Hepatocyte (in vitro differentiated cells): ENCODE measurements at regions not wholly inside any gene's neighbourhood (a gene's known extent, or its start where the extent isn't known, plus 50 kb on each side); places are given as distances from the start of the nearest gene placed in this dataset.

Experiments used
- DNase-seq: peaks from one replicate; pipeline ENCODE4 v3.0.0-alpha.2; 2016; ENCODE audit warnings: low spot score
- H2AFZ ChIP-seq: fragments of 200-600 bp; sonication (generic); 2 replicates; pipeline ENCODE4 v1.6.0; 2016; ENCODE audit warnings: antibody characterized with exemption, mild to moderate bottlenecking
- H3K27ac ChIP-seq: fragments of 200-600 bp; sonication (generic); 2 replicates; pipeline ENCODE4 v1.5.1; 2016; ENCODE audit warnings: mild to moderate bottlenecking
- H3K27me3 ChIP-seq: fragments of 200-600 bp; sonication (generic); 2 replicates; pipeline ENCODE4 v1.6.1; 2016
- H3K36me3 ChIP-seq: fragments of 200-600 bp; sonication (generic); replicated peaks from 2 replicates; pipeline ENCODE4 v1.5.1; 2016; ENCODE audit warnings: low read depth; ENCODE audit not compliant: insufficient read depth
- H3K4me1 ChIP-seq: fragments of 200-600 bp; sonication (generic); 2 replicates; pipeline ENCODE4 v1.5.1; 2016; ENCODE audit warnings: mild to moderate bottlenecking, moderate library complexity; ENCODE audit not compliant: insufficient read depth
- H3K4me2 ChIP-seq: fragments of 200-600 bp; sonication (generic); 2 replicates; pipeline ENCODE4 v1.6.0; 2016
- H3K4me3 ChIP-seq: fragments of 200-600 bp; sonication (generic); 2 replicates; pipeline ENCODE4 v1.5.1; 2016; ENCODE audit warnings: mild to moderate bottlenecking
- H3K79me2 ChIP-seq: fragments of 200-600 bp; sonication (generic); 2 replicates; pipeline ENCODE4 v1.6.0; 2017; ENCODE audit warnings: mild to moderate bottlenecking
- H3K9me2 ChIP-seq: fragments of 200-600 bp; sonication (generic); replicated peaks from 2 replicates; pipeline ENCODE4 v1.6.0; 2017; ENCODE audit warnings: mild to moderate bottlenecking; ENCODE audit not compliant: insufficient read depth
- H3K9me3 ChIP-seq: fragments of 200-600 bp; sonication (generic); 2 replicates; pipeline ENCODE4 v1.5.1; 2016; ENCODE audit warnings: low read depth, mild to moderate bottlenecking
- H4K20me1 ChIP-seq: fragments of 200-600 bp; sonication (generic); 2 replicates; pipeline ENCODE4 v1.6.0; 2016; ENCODE audit warnings: mild to moderate bottlenecking; ENCODE audit not compliant: insufficient read depth, poor library complexity, severe bottlenecking
- EZH2 ChIP-seq: fragments of 200-600 bp; sonication (generic); IDR thresholded peaks from 2 replicates; pipeline ENCODE4 v1.6.1; 2016; ENCODE audit warnings: antibody characterized with exemption, mild to moderate bottlenecking, borderline replicate concordance
- EZH2phosphoT487 ChIP-seq: fragments of 200-600 bp; sonication (generic); IDR thresholded peaks from one replicate; pipeline ENCODE4 v1.6.1; 2018; ENCODE audit warnings: antibody characterized with exemption, mild to moderate bottlenecking, low read depth, moderate library complexity; ENCODE audit not compliant: unreplicated experiment, severe bottlenecking
- WGBS: methylation state at CpG from one replicate; pipeline ENCODE4 v1.1.6; 2016; ENCODE audit warnings: low lambda C conversion rate; ENCODE audit errors: missing lambda C conversion rate; 5-methylcytosine and 5-hydroxymethylcytosine counted together
- TF ChIP-seq, protein P1 (sequence below): fragments of 200-600 bp; sonication (generic); IDR thresholded peaks from 2 replicates; pipeline ENCODE4 v1.5.1; 2016; ENCODE audit warnings: antibody characterized with exemption, mild to moderate bottlenecking; ENCODE audit not compliant: poor library complexity

DNA sequence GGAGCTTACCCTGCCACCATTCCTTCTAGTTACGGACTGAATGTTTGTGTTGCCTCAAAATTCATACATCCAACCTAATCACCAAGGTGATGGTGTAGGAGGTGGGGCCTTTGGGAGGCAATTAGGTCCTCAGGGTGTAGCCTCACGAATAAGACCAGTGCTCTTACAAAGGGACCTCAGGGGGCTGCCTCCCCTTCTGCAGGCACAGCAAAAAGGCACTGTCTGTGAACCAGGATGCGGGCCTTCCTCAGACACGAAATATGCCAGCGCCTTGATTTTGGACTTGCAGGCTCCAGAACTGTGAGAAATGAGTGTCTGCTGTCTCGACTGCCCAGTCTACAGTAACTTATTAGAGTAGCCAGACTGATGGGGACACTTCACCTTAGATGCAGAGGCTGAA lies 150.4 kb upstream of the HDAC4 start:
- DNase-seq = no peak
- no peak overlapping the region for H2AFZ ChIP-seq
- H3K4me3 ChIP-seq = no peak overlapping the region
- H4K20me1 ChIP-seq = no peaks in the 10 kb centered on the region
- H3K4me1 ChIP-seq = no peaks in the 10 kb centered on the region
- peaks cover 21% of the 10 kb centered on the region for H3K27me3 ChIP-seq
- H3K9me3 ChIP-seq = no peaks in the 10 kb centered on the region
- H3K9me2 ChIP-seq = no peaks in the 10 kb centered on the region
- no peak overlapping the region for H3K4me2 ChIP-seq
- no peaks in the 10 kb centered on the region for H3K36me3 ChIP-seq
- WGBS = 94% methylated on average over 6 of the region's 6 CpGs
- TF ChIP-seq EZH2phosphoT487 (no peak), EZH2 (no peak)
- TF ChIP-seq, protein P1, sequence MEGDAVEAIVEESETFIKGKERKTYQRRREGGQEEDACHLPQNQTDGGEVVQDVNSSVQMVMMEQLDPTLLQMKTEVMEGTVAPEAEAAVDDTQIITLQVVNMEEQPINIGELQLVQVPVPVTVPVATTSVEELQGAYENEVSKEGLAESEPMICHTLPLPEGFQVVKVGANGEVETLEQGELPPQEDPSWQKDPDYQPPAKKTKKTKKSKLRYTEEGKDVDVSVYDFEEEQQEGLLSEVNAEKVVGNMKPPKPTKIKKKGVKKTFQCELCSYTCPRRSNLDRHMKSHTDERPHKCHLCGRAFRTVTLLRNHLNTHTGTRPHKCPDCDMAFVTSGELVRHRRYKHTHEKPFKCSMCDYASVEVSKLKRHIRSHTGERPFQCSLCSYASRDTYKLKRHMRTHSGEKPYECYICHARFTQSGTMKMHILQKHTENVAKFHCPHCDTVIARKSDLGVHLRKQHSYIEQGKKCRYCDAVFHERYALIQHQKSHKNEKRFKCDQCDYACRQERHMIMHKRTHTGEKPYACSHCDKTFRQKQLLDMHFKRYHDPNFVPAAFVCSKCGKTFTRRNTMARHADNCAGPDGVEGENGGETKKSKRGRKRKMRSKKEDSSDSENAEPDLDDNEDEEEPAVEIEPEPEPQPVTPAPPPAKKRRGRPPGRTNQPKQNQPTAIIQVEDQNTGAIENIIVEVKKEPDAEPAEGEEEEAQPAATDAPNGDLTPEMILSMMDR = no peak
- H3K27ac ChIP-seq = no peak overlapping the region
- H3K79me2 ChIP-seq = no peaks in the 10 kb centered on the region

DNA sequence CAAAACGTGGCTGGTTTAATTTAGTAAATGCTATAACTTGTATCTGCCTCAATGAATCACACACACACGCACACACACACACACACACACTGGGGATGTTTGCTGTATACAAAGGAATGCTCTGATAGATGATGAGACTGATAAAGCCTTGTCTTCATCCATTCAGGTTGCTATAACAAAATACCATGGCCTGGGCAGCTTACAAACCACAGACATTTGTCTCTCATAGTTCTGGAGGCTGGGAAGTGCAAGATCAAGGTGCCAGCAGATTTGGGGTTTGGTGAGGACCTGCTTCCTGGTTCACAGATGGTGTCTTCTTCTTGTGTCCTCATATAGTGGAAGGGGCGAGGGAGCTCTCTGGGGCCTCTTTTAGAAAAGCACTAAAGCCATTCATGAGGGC lies 149.5 kb upstream of the HDAC4 start:
- no peaks in the 10 kb centered on the region for H4K20me1 ChIP-seq
- no peak overlapping the region for H3K27ac ChIP-seq
- no peaks in the 10 kb centered on the region for H3K9me2 ChIP-seq
- no peaks in the 10 kb centered on the region for H3K4me1 ChIP-seq
- 57% methylated on average over 3 of the region's 3 CpGs for WGBS
- no peak for DNase-seq
- H3K36me3 ChIP-seq = no peaks in the 10 kb centered on the region
- no peaks in the 10 kb centered on the region for H3K79me2 ChIP-seq
- H3K9me3 ChIP-seq = no peaks in the 10 kb centered on the region
- no peak overlapping the region for H3K4me3 ChIP-seq
- H3K4me2 ChIP-seq = no peak overlapping the region
- peaks cover 18% of the 10 kb centered on the region for H3K27me3 ChIP-seq
- TF ChIP-seq, protein P1 = no peak
- TF ChIP-seq EZH2 (no peak), EZH2phosphoT487 (no peak)
- no peak overlapping the region for H2AFZ ChIP-seq

DNA sequence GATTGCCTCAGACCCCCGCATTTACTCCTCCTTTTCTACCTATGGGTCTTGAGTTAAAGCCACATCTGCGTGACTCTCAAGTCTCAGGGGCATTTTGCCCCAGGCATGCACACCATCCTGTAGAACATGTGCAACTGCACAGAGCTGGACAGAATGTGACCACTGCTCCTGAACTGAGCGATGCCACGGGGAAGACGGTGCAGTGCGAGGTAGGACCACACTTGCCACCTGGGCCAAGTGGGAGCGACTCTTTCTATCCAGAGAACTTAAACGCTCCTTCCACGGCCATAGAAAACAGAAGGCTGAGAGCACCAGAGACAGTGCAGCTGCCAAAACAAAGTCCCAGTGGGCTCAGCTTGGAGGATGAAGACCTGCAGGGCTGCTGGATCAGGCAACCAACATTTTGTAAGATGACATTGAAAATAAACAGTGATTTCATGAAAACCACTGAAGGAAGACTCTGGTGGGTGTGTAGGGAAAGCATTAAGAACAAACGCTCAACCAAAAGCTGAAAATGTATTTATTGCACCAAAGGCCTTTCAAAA lies 149.0 kb upstream of the HDAC4 start:
- no peaks in the 10 kb centered on the region for H3K9me2 ChIP-seq
- no peak overlapping the region for H2AFZ ChIP-seq
- no peak for DNase-seq
- no peak overlapping the region for H3K4me3 ChIP-seq
- TF ChIP-seq EZH2 (no peak), EZH2phosphoT487 (no peak)
- TF ChIP-seq, protein P1 = no peak
- peaks cover 18% of the 10 kb centered on the region for H3K27me3 ChIP-seq
- no peaks in the 10 kb centered on the region for H3K9me3 ChIP-seq
- no peak overlapping the region for H3K27ac ChIP-seq
- no peaks in the 10 kb centered on the region for H3K4me1 ChIP-seq
- no peak overlapping the region for H3K4me2 ChIP-seq
- H3K79me2 ChIP-seq = no peaks in the 10 kb centered on the region
- H4K20me1 ChIP-seq = no peaks in the 10 kb centered on the region
- H3K36me3 ChIP-seq = no peaks in the 10 kb centered on the region
- WGBS = 88% methylated on average over 10 of the region's 10 CpGs
